ENCODE measurements at regions not wholly inside any gene's neighbourhood (a gene's known extent, or its start where the extent isn't known, plus 50 kb on each side); places are given as distances from the start of the nearest gene placed in this dataset.

DNA sequence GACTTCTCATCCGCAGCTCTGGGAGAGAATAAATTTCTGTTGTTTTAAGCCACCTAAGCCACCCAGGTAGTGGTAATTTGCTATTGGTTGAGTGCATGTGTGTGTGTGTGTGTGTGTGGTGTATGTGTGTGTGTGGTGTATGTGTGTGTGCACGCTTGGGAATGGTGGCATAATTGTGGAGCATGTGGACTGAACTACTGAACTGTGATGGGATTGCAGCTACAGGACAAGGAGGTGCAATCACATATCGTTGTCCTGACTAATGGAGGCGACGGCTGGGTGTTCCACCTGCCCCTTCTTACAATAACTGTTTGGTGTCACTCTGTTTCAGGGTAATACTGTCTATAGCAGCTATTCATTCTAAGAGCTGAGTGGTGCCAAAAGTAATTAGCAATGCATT, 448.7 kb upstream of the PFKP start:
- no peak for TF ChIP-seq GLIS1 (tag by site-specific recombination; IDR thresholded peaks at IDR 0.05)
- no peak for TF ChIP-seq CTCF (tag by site-specific recombination; IDR thresholded peaks at IDR 0.05)
- TF ChIP-seq, protein P1, sequence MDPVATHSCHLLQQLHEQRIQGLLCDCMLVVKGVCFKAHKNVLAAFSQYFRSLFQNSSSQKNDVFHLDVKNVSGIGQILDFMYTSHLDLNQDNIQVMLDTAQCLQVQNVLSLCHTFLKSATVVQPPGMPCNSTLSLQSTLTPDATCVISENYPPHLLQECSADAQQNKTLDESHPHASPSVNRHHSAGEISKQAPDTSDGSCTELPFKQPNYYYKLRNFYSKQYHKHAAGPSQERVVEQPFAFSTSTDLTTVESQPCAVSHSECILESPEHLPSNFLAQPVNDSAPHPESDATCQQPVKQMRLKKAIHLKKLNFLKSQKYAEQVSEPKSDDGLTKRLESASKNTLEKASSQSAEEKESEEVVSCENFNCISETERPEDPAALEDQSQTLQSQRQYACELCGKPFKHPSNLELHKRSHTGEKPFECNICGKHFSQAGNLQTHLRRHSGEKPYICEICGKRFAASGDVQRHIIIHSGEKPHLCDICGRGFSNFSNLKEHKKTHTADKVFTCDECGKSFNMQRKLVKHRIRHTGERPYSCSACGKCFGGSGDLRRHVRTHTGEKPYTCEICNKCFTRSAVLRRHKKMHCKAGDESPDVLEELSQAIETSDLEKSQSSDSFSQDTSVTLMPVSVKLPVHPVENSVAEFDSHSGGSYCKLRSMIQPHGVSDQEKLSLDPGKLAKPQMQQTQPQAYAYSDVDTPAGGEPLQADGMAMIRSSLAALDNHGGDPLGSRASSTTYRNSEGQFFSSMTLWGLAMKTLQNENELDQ (tag by site-specific recombination; IDR thresholded peaks at IDR 0.05; ENCODE audit: low read depth): no peak
- no peak for TF ChIP-seq SALL2 (tag by site-specific recombination; IDR thresholded peaks at IDR 0.05; ENCODE audit: borderline replicate concordance)
- no peak for TF ChIP-seq MEIS1 (CRISPR knock-in tag; IDR thresholded peaks at IDR 0.05; ENCODE audit: borderline replicate concordance)
- no peak for TF ChIP-seq ZNF791 (tag by site-specific recombination; IDR thresholded peaks at IDR 0.05)
- no peak for TF ChIP-seq ZNF670 (tag by site-specific recombination; IDR thresholded peaks at IDR 0.05; ENCODE audit: low read depth)
- no peak for TF ChIP-seq ZSCAN18 (tag by site-specific recombination; IDR thresholded peaks at IDR 0.05)
- TF ChIP-seq ZNF174 (tag by site-specific recombination; IDR thresholded peaks at IDR 0.05): no peak
- TF ChIP-seq PRDM10 (tag by site-specific recombination; IDR thresholded peaks at IDR 0.05): no peak
- no peak for TF ChIP-seq ZNF747 (tag by site-specific recombination; IDR thresholded peaks at IDR 0.05)
- TF ChIP-seq ZNF140 (tag by site-specific recombination; IDR thresholded peaks at IDR 0.05): no peak
